Epidermal melanocyte (primary cell): ENCODE measurements at regions not wholly inside any gene's neighbourhood (a gene's known extent, or its start where the extent isn't known, plus 50 kb on each side); places are given as distances from the start of the nearest gene placed in this dataset.

ENCODE experiments used
- DNase-seq: peaks from one replicate; pipeline ENCODE4 v3.0.0; 2011; ENCODE audit warnings: low spot score; ENCODE audit not compliant: insufficient read length

DNA sequence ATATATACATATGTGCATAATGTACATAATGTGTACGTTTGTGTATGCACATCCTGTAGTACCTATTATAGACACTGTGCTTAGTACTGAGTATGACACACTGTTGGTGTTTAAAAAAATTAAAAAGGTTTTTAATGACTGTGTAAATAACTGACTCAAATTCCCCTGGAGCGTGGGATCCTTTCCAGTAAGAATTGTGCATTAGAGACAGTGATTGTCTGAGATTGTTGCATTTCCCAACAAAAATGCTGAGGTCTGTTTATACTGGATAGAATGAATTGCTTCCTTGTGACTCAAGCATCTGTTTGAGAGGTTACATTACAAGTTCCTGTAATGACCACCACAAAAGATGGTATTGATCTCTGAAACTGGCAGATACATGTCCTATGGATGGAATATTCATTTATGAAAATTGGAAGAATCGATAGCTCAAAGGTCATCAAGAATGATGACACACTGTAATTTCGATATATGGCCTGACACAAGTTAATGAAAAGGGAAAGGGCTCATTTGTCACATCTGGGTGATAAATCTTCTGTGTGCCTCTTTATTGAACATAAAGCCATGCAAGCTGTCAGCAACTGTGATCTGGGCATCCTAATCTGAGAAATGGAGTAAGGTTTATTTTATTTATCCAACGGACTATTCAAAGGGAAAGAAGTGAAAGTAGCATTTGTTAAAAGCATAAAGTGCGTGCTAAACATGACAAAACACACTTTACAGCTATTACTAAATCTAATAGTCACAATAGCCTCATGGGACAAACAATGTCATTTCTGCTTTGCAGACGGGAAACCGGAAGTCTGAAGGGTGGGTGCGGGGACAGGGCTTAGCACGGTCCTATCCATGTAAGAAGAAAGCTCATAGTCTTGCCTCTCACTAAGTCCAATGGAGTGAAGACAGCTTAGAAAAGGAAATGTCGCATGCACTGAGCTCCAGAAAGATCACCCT, 228.8 kb downstream of the CDH11 start:
- peak; percentile 59 for DNase-seq

DNA sequence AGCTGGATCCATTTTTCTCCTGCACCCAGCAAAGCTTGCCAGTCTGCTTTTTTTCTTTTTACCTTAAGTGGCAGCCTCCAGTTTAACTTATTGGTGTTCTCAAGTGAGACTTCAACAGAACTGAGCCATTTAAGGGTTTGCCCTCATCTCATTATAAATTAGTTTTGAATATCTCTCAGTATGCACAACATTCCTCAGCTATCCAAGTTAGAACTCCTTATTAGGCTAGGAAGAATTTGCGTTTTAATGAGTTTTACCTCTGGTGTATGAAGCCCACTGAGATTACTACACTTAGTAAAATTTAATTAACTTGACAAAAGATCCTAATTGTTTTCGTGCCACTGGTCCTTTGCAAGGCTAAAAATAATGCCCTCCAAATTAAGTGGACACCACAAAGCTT, 232.4 kb downstream of the CDH11 start:
- DNase-seq: no peak

DNA sequence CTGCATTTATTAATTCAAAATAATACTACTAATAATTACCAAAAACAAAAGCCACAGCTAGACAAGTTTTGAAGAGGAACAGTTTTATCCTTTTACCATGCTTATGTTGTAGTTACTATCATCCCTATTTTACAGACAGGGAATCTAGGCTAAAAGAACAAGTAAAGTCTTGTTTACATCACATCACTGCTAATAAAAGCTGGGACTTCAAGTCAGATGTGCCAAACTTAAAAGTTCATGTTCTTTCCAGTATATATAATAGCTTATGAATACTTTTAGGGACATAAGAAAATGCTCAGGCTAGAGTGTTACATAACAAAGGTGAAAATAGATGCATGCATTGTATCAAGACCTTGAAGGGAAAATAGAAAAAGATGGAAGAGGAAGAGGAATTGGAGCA, 234.2 kb downstream of the CDH11 start:
- DNase-seq: no peak

DNA sequence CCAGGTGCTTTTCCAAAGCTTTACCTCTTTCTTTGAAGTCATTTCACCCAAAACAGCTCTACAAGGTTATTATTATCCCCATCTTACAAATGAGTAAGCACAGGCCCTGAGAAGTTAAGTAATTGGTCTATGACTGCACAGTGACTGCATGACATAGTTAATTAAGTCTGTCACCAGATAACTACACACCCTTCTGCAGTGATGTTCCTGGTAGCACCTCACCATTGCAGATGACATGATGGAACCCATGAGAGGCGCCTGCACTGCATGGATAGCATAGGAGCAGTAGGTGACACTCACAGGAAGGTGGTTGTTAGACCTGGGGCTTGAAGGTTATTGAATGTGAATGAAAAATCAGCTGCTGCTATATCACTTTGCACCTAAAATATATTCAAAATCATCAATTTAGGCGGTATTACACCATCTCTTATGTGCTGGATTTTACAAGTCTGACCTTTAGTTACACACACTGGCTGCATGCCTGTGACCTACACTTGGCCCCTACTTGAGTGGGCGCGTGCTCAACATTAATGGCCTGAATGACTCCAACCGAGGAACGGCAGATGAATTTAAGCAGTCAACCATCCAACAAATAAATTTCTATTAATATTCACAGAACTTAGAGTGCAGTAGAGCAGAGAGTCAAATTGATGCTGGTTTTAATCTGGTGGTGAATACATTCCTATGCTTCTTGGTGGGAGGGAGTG, 239.6 kb downstream of the CDH11 start:
- DNase-seq: no peak

DNA sequence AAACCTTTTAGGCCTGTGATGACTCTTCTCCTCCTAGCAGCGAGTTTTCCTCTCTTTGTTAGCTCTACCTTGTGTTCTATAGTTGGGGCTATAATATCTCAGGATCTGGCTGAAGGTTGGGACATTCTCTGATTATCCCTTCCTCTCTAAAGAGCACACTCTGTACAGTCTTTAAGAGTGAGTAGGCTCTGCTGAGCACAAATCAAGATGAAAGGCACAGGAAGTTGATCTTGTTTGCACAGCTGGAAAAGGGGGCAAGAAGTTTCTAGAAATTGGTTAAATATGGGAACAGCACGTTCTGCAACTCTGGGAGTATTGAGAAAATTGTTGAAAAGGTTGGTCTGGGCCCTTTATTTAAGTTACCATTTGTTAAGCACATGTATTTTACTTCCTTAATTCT, 240.9 kb downstream of the CDH11 start:
- no peak for DNase-seq

DNA sequence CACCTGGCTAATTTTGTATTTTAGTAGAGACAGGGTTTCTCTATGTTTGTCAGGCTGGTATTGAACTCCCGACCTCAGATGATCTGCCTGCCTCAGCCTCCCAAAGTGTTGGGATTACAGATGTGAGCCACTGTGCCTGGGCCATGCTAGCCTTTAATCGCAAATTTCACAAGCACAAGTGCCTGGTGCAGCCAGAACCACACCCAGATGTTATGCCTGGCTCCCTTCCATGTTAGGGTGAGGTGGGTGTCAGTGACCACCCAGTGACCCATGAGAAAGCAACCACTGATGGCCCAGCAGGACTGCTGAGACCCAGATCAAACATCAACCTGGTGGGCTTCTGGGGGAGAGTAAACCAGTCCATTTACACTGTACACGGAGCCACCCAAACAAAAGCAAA, 241.9 kb downstream of the CDH11 start:
- DNase-seq: no peak

DNA sequence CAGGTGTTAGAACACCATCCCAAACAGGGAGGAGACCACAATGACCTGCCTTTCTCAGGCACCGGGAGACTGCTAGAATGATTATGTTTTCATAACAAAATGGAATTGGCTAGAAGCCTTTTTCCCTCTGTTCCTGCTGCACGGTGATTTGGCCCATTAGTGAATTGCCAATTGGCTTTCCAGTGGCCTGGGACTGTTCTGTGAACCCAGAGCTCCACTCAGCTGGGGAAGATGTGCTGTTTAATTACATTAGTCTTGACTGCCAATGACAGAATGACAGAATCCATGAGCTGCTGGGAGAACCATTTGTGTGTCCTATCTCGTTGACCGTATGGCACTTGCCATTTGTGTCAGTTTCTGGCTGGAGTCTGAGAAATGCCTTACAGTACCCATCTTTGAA, 242.9 kb downstream of the CDH11 start:
- no peak for DNase-seq

DNA sequence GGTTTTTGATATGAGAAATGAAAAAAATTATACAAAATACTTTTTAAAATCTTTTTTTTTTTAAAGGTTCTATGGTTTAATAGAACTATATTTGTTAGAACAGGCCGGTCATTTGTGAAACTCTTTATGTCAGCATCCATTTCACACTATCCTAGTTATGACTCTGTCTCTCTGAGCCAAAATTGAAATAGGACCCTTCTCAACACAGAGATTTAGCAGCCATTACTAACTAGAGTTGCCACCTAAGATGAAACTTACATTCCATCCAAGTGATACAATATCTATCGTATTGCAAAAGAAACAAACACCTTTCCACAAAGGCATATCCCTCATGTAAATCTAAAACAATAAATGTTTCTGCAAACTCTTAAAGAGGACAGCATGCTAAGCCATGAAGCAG, 249.8 kb downstream of the CDH11 start:
- DNase-seq: no peak

DNA sequence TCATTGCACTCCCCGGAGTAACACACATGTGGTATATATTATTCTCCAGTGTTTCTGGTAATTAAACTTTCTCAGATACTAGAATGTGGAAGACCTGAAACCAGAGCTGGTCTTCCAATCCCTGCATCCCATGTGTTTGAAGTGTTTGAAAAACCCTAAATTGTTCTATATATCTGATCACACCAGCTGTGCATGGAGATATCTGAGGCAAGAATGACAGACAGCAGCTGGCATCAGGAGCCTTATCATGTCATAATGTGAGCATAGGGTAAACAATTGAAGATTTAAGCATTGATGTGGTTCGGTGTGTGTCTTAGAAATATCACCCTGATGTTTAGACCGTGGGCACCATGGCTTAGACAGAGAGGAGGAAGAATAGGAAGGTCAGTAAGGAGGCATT, 251.0 kb downstream of the CDH11 start:
- DNase-seq: no peak

DNA sequence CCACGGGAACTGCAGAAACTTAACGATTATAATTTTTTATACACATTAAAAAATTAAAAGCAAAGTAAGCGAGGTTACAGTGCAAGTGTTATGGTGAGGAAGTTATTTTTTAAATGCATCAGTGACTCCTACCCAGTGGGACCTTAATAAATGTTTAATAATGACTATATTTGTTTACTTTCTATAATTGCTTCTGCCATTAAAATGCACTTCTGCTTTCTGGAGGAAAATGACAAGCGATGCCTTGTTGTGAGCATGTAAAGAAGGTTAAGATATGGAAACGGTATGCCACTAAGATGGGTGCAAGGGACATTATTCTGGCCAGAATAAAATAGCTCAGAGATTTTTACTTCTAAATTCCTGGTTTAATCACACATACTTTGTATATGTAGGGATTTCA, 252.1 kb downstream of the CDH11 start:
- DNase-seq: no peak

DNA sequence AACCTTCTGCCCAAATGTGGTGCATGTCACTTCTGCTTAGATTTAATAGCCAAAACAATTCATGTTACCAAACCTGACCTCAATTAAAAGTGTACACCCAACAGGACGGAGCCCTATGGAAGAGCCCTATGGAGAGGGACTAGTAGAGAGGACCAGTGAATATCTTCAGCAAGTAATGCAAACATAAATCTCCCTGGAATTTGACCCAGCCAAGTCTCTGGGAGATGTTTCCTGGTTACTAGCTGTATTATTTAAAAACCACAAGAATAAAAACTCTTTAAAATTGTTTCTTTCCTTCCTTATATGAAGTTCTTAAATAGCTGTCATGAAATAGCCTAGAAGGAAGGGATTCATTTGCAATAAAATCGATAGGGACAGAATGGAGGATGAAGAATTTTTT, 255.8 kb downstream of the CDH11 start:
- DNase-seq: no peak

DNA sequence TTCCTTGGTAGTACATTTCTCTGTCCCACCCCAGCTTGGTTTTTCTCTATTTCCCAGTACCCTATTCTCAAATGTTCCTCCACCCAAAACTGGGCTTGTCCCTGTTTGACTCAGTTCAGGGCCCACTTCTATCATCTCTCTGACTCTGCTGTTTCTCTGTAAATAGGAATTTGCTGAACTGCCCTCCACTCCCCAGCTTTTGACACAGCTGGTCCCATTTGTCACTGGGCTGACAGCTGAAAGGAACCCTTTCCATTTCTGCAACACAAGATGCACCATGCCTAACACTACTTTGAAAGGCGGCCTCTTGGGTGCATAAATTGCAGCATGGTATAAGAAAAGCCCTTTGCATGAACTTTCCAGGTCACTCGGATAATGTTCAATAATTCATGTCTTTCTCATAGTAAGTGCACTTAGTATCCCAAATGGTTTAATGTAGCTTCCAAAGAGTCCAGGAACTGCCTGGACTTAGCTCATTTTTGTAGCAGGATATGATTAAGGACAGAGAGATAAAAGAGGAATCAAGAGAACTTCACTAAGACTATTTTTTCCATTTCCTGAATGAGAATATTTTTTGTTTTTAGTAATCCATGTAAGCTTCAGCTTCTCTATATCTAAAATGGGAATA, 256.7 kb downstream of the CDH11 start:
- no peak for DNase-seq

DNA sequence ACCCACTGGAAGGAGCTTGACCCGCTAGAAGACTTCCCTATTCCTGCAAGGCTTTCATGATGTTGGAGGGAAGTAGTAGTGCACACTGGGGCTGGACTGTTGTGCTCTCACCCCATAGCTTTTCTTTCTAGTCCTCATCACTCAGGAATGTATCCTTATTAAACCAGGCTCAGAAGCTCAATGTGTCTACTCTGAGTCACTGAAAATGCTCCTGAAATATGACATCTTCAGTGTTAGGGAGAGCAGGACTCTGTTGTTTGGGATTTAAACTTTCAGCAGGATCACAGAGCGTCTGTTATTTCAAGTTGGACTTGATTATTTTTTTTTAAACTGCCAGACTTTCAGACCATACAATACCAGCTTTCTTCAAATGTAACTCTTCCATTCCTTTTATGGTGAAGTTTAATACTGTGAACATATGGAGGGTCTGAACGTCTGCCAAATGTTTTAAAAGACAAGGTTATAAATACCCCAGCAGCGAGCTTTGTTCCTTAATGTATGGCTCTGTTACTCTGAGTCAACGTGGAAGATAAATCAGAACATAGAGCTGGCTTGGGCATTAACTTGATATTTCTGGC, 257.5 kb downstream of the CDH11 start:
- peak; percentile 65 for DNase-seq

DNA sequence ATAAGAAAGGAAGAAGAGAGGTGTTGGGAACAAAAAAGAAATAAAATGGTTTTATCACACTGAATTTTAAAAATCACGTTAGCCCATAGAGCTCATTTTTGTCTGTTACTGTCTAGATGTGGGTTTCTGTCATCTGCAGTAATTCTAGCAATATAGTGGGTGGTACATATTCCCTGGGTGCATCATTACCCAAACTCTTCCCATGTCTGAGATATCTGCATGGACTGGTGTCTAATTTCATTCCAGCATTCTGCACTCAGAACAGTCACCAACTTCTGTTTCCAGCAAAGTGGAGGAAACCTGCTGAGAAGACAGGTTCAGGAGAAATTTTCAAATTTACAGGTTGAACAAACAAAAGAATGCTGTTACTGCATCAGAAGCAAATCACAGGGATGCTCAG, 263.8 kb downstream of the CDH11 start:
- no peak for DNase-seq

DNA sequence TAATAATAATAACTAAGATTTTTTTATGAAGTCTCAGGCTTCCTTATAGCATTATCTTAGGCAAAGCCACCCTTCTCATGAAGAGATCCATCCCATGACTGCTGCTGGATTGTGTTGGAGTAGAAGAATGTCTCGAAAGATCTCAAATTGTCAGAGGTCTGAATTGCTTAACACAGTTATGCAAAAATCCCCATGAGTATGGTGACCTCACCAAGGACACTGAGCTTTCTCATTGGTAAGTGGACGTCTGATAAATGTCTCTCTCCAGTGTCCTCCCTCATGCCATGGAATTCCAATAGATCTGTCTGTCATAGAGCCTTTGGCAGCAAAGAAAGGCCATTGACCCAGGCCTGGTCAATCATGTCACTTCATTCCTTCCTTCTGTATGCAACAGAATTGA, 264.5 kb downstream of the CDH11 start:
- no peak for DNase-seq

DNA sequence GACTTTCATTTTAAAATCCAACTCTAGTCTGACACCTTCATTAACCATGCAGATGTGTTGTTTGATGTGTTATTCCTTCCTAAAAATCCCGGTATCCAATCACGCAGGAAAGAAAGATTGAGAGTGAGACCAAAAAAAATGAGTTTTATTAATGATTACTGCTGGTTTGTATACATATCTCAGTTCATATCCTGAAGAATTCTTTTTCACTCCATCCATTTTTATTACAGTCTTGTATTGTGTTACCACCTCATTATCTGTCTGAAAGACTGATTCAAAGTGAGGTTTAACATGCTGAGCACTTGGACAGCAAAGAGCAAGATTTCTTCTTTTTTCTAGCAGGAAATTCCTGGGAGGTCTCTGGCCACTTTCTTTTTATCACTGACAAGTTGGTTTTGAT, 268.3 kb downstream of the CDH11 start:
- DNase-seq: no peak

DNA sequence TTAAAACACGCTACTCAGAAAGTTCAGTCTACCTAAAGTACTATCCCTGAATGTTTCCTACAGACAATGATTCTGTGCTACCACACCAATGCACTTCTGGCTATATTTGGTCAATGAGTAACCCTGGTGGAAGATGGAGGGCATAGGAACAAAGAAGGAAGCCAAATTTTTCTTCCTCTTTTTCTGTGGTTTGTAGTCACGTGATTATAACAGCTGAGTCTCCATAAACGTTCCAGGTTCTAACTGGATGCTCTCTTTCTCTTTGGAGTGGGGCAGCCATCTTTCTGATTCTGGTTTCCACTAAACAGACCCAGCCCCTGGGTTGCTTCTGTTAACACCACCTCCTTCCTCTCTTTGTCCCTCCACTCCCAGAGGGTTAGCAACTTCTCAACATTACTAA, 274.9 kb downstream of the CDH11 start:
- DNase-seq: no peak

DNA sequence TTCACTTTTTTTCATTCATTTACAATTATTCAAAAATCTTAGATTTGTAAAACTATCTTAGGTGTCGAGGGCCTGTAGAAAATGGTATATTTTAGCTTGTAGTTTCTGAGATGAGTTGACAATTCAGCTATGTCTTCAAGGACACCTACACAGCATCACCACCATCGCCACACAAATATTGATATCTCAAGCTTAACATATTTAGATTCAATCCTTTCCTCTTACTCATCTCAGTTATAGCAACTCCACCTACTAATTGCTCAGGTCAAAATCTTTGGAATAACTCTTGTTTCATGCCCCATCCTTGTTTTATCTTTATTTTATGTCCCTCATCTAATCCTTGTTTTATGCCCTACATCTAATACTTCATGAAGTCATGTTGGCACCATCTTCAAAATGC, 276.8 kb downstream of the CDH11 start:
- no peak for DNase-seq

DNA sequence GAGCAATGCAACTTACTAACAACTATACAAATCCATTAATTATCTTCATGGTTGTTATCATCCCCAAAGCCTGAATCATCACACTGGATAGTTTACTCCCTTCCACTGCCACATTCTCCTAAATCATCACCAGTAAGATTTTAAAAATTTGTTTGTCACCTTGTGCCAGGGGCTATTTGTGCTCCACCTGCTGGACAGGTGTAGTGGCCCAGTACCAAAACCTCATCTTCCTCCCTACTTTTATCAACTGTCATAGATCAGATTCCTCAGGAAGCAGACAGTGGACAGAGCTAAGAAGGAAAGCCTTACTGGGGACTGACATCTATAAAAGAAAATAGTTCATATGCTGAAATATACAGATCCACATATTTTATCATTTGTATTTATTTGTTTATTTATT, 280.4 kb downstream of the CDH11 start:
- DNase-seq: no peak

DNA sequence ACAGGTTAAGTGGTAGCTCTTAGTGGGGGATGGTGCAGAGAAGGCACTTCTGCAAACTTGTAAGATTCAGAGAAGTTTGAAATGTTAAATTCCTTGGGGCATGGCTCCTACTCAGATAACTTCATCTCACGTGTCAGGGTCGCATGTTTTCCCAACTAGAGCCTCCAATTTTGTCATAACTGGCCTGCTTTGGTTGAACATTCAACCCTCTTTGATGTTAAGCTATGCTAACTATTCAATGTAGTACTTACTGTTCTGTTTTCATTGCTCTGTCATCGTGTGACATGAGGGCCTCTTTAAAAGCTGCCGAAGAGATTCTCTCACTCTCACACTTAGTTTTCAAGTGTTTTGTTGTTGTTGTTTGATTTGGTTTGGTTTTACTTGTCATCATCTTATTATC, 280.8 kb downstream of the CDH11 start:
- no peak for DNase-seq

DNA sequence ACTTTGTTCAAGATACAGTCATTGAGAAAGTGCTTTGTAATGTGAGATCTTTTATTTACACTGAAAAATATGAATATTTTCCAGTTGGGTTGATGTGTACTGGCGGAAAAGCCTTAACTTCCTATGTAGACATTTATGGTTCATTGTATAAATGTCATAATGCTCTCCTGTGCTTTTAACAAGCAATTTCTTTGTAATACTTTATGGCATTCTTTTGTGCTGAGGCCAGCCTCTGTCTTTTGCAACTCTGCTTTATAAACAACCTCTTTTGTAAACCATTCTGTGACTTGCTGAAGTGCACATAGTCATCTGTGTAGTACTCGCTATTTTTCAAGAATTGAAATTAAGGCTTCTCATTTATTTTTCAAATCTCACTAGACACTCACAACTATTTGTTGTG, 291.2 kb downstream of the CDH11 start:
- DNase-seq: no peak

DNA sequence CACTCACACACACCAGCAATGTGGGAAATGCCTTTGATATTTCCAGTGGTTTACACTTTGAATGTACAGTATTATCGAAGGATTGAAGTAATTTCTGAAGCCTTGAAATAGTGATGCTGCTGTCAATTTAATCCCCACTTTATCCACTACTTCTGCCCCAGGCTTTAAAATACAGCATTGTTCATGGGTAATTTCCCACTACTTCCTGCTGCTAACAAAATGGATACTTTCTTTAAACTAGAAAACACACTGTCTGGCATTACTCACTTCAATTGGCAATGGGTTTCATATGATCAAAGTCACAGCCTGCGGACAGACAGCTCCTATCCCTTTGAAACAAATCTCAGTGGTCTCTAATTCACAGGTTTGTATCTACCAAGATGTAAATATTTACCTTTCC, 292.2 kb downstream of the CDH11 start:
- DNase-seq: no peak
